K562 (cell line): ENCODE measurements at regions not wholly inside any gene's neighbourhood (a gene's known extent, or its start where the extent isn't known, plus 50 kb on each side); places are given as distances from the start of the nearest gene placed in this dataset.

Source experiments
- ATAC-seq: fragments of 200-7000 bp; cut with Tn5 transposase; 3 replicates; pipeline ENCODE4 v1.9.1; 2020; ENCODE audit warnings: moderate library complexity
- BruUV-seq: library from RNA; stranded (reverse); fragments of 400-500 nt; replicated peaks from 2 replicates; lab custom pipeline; 2021; lab: Mats Ljungman, UMichigan
- CTCF ChIA-PET: fragments of 300-600 bp; formaldehyde crosslinking; extraction: SDS; loops from one replicate; lab custom pipeline; 2021; ENCODE audit warnings: low intra/inter-chr PET ratio; lab: Yijun Ruan, JAX
- POLR2A ChIA-PET: fragments of 300-600, 350-650 bp; sonication (Branson Sonifier 250); formaldehyde crosslinking; extraction: SDS; loops from one replicate; lab custom pipeline; 2021; ENCODE audit warnings: antibody characterized with exemption, inconsistent platforms; lab: Yijun Ruan, JAX
- DNase-seq, 4 experiments: peaks; one replicate each; pipeline versions ENCODE4 v3.0.0 to v3.0.0-alpha.2; 2011 to 2018; ENCODE audit warnings: low spot score in 3 of 4, mixed read lengths in 3 of 4; ENCODE audit errors: extremely low read depth in 1 of 4
- FAIRE-seq: peaks from 2 replicates; lab custom pipeline; 2011; peaks lifted over from hg19 to GRCh38; lab: Jason Lieb, UNC
- H2AFZ ChIP-seq: 2 replicates; pipeline ENCODE4 v1.6.0; 2011; ENCODE audit warnings: low read depth, low read length, control low read depth, inconsistent platforms
- H3K27ac ChIP-seq: fragments of 200-600 bp; 3 replicates; pipeline ENCODE4 v1.8.0; 2011; ENCODE audit warnings: low read depth, mild to moderate bottlenecking, control low read depth, inconsistent platforms, low read length, moderate library complexity, mixed read lengths; ENCODE audit errors: extremely low read depth
- H3K27me3 ChIP-seq, 2 experiments: fragments of 300-600 bp in 1 of 2; 2 replicates in 1 of 2; 3 replicates in 1 of 2; pipeline versions ENCODE4 v1.6.0 to v1.8.0; 2011; ENCODE audit warnings: inconsistent platforms in 2 of 2, low read length in 2 of 2, mild to moderate bottlenecking in 1 of 2, mixed read lengths in 1 of 2, moderate library complexity in 1 of 2; ENCODE audit not compliant: control insufficient read depth in 2 of 2, insufficient read depth in 2 of 2
- H3K36me3 ChIP-seq: fragments of 300-600 bp; 3 replicates; pipeline ENCODE4 v1.8.0; 2011; ENCODE audit warnings: mild to moderate bottlenecking, low read length, inconsistent platforms; ENCODE audit not compliant: control insufficient read depth, insufficient read depth
- H3K4me1 ChIP-seq, 2 experiments: fragments of 200-600 bp in 1 of 2; replicated peaks in 1 of 2; 2 replicates in 1 of 2; 3 replicates in 1 of 2; pipeline versions ENCODE4 v1.5.1 to v1.8.0; 2011; ENCODE audit warnings: inconsistent platforms in 2 of 2, low read length in 2 of 2, mild to moderate bottlenecking in 1 of 2, mixed read lengths in 1 of 2, moderate library complexity in 1 of 2; ENCODE audit not compliant: control insufficient read depth in 2 of 2, insufficient read depth in 2 of 2
- H3K4me2 ChIP-seq: 2 replicates; pipeline ENCODE4 v1.6.1; 2011; ENCODE audit warnings: low read length, control low read depth, inconsistent platforms, mixed read lengths; ENCODE audit not compliant: insufficient read depth
- H3K4me3 ChIP-seq: fragments of 200-600 bp; sonication (generic), shearing (Covaris generic); 2 replicates; pipeline ENCODE4 v1.5.1; 2016; ENCODE audit warnings: control low read depth, inconsistent platforms
- H3K79me2 ChIP-seq: fragments of 200-600 bp; 3 replicates; pipeline ENCODE4 v1.8.0; 2011; ENCODE audit warnings: low read length, inconsistent platforms; ENCODE audit not compliant: control insufficient read depth, insufficient read depth
- H3K9ac ChIP-seq, 2 experiments: 2 replicates each; pipeline versions ENCODE4 v1.6.0 to v1.6.1; 2011; ENCODE audit warnings: low read depth in 2 of 2, low read length in 2 of 2, control low read depth in 1 of 2, inconsistent platforms in 1 of 2, mild to moderate bottlenecking in 1 of 2, mixed read lengths in 1 of 2; ENCODE audit not compliant: insufficient read depth in 1 of 2
- H3K9me1 ChIP-seq: one replicate; pipeline ENCODE4 v1.6.0; 2011; ENCODE audit warnings: inconsistent platforms, mild to moderate bottlenecking, low read length, moderate library complexity; ENCODE audit not compliant: control insufficient read depth, insufficient read depth
- H3K9me3 ChIP-seq: replicated peaks from 2 replicates; pipeline ENCODE4 v1.5.1; 2011; ENCODE audit warnings: low read depth, low read length, inconsistent platforms; ENCODE audit not compliant: control insufficient read depth, insufficient read depth
- H4K20me1 ChIP-seq: replicated peaks from 2 replicates; pipeline ENCODE4 v1.6.1; 2011; ENCODE audit warnings: low read length, inconsistent platforms, mixed read lengths; ENCODE audit not compliant: control insufficient read depth, insufficient read depth
- E2F1 ChIP-seq: sonication (generic); formaldehyde crosslinking; IDR thresholded peaks from 2 replicates; pipeline ENCODE4 v1.8.1; 2023; ENCODE audit warnings: mild to moderate bottlenecking, missing genetic modification reagents, moderate library complexity
- JUND ChIP-seq, 2 experiments: IDR thresholded peaks; 2 replicates in 1 of 2; 3 replicates in 1 of 2; pipeline ENCODE4 v1.6.1; 2011; ENCODE audit warnings: borderline replicate concordance in 2 of 2, low read depth in 2 of 2, low read length in 2 of 2, improper control_type of control experiment in 1 of 2, missing biosample characterization in 1 of 2, missing genetic modification characterization in 1 of 2, missing genetic modification reagents in 1 of 2
- MTA2 ChIP-seq: fragments of 450-650 bp; IDR thresholded peaks from 2 replicates; pipeline ENCODE4 v1.6.1; 2016; ENCODE audit warnings: low read depth
- RBM14 ChIP-seq: fragments of 200-400 bp; formaldehyde crosslinking; IDR thresholded peaks from 2 replicates; pipeline ENCODE4 v1.6.1; 2018; ENCODE audit warnings: low read depth, mild to moderate bottlenecking, low read length, moderate library complexity, borderline replicate concordance; ENCODE audit not compliant: insufficient read depth
- TGIF2 ChIP-seq: sonication (generic); formaldehyde crosslinking; IDR thresholded peaks from 2 replicates; pipeline ENCODE4 v1.8.1; 2022; ENCODE audit warnings: mild to moderate bottlenecking, missing genetic modification reagents, moderate library complexity
- ZC3H4 ChIP-seq: sonication (generic); formaldehyde crosslinking; IDR thresholded peaks from 2 replicates; pipeline ENCODE4 v1.9.0; 2021; ENCODE audit warnings: missing genetic modification reagents, borderline replicate concordance
- WGBS: fragments of 100-300 bp; shearing (Covaris generic); methylation state at CpG from one replicate; pipeline ENCODE4 v1.1.6; 2016; ENCODE audit warnings: low coverage, mixed read lengths; ENCODE audit not compliant: insufficient coverage; ENCODE audit errors: missing lambda C conversion rate; 5-methylcytosine and 5-hydroxymethylcytosine counted together
- in situ Hi-C: fragments of 300-500 bp; cut with MboI; formaldehyde crosslinking; loops from 4 replicates; pipeline ENCODE4 v1.15.0; 2018; ENCODE audit warnings: inconsistent platforms, mixed read lengths
- intact Hi-C: fragments of 100-400 bp; cut with micrococcal nuclease; formaldehyde crosslinking; loops from 2 replicates; pipeline ENCODE4 v1.14.2; 2022

GRCh38 chr9:107933097-107933496, 443.5 kb upstream of the KLF4 start:
- Histone ChIP-seq H3K9me3 (no peaks in the 10 kb centered on the region), H3K4me3 (no peak overlapping the region), H3K27ac (no peak overlapping the region), H3K36me3 (no peaks in the 10 kb centered on the region), H4K20me1 (no peaks in the 10 kb centered on the region), H3K9ac (no peak overlapping the region), H3K79me2 (no peaks in the 10 kb centered on the region), H3K9me1 (no peaks in the 10 kb centered on the region), H3K4me2 (no peak overlapping the region), H3K4me1 (peaks cover 0 to 4% of the 10 kb centered on the region in 2 experiments; a peak in 1 of 5 replicates), H3K27me3 (peaks cover 10 to 11% of the 10 kb centered on the region in 2 experiments; a peak in 4 of 5 replicates), H2AFZ (no peak overlapping the region)
- ChIA-PET POLR2A (interaction anchor here (0.6 to 1.1 kb wide), 2 partner anchors 33 to 324 kb away, joined by 4 read pairs; no protein-coding TSS in a partner anchor), CTCF (no interaction called here)
- TF ChIP-seq TGIF2: no peak
- no peak for TF ChIP-seq ZC3H4 (CRISPR knock-in tag)
- TF ChIP-seq MTA2: no peak
- TF ChIP-seq E2F1: no peak
- no peak for TF ChIP-seq RBM14
- TF ChIP-seq JUND (IDR thresholded peaks at IDR 0.05; ENCODE audit: borderline replicate concordance, low read depth, low read length): no peak
- no peak for TF ChIP-seq JUND (tag; IDR thresholded peaks at IDR 0.05; ENCODE audit: borderline replicate concordance, low read depth, low read length)
- intact Hi-C loops (no loop called here), in situ Hi-C loops (no loop called here)
- 3% methylated on average over 5 of the region's 5 CpGs for WGBS
- no peak for FAIRE-seq
- no peak for DNase-seq
- no peak for ATAC-seq
- BruUV-seq: no TSS peak
